GM10847 (cell line): ENCODE measurements at regions not wholly inside any gene's neighbourhood (a gene's known extent, or its start where the extent isn't known, plus 50 kb on each side); places are given as distances from the start of the nearest gene placed in this dataset.

Experiments
- POLR2A ChIP-seq: IDR thresholded peaks from 2 replicates; pipeline ENCODE4 v1.6.1; 2011; ENCODE audit not compliant: insufficient read length; ENCODE audit errors: extremely low read depth

GRCh38 chr3:197432384-197433127 lies 123.2 kb downstream of the BDH1 start:
- TF ChIP-seq POLR2A = no peak

GRCh38 chr3:197431346-197431910 lies 124.3 kb downstream of the BDH1 start:
- TF ChIP-seq POLR2A = no peak

- TF ChIP-seq POLR2A = no peak
These were observed 124.8 kb downstream of the BDH1 start for GRCh38 chr3:197430934-197431333.

- no peak for TF ChIP-seq POLR2A
These were observed 125.3 kb downstream of the BDH1 start for GRCh38 chr3:197430502-197430901.

GRCh38 chr3:197428952-197429351 lies 126.8 kb downstream of the BDH1 start:
- TF ChIP-seq POLR2A = no peak

GRCh38 chr3:197428117-197428801 lies 127.5 kb downstream of the BDH1 start:
- TF ChIP-seq POLR2A = no peak

GRCh38 chr3:197427021-197427420 lies 128.6 kb upstream of the DLG1 start:
- TF ChIP-seq POLR2A = no peak

- no peak for TF ChIP-seq POLR2A
These were observed 127.7 kb upstream of the DLG1 start for GRCh38 chr3:197426121-197426566.

- TF ChIP-seq POLR2A = no peak
These were observed 127.2 kb upstream of the DLG1 start for GRCh38 chr3:197425485-197426120.

- no peak for TF ChIP-seq POLR2A
These were observed 126.5 kb upstream of the DLG1 start for GRCh38 chr3:197424674-197425484.

GRCh38 chr3:197424266-197424665 lies 125.9 kb upstream of the DLG1 start:
- TF ChIP-seq POLR2A = no peak

GRCh38 chr3:197423376-197423775 lies 125.0 kb upstream of the DLG1 start:
- no peak for TF ChIP-seq POLR2A

- TF ChIP-seq POLR2A = no peak
These were observed 124.1 kb upstream of the DLG1 start for GRCh38 chr3:197422506-197422905.

- no peak for TF ChIP-seq POLR2A
These were observed 122.6 kb upstream of the DLG1 start for GRCh38 chr3:197421021-197421420.

- no peak for TF ChIP-seq POLR2A
These were observed 122.2 kb upstream of the DLG1 start for GRCh38 chr3:197420566-197420965.
